Omental fat pad (tissue), 3 donors: ENCODE measurements at regions not wholly inside any gene's neighbourhood (a gene's known extent, or its start where the extent isn't known, plus 50 kb on each side); places are given as distances from the start of the nearest gene placed in this dataset.
"Not testable (repeated sequence)": the region's sequence is repeated elsewhere in the genome, so short reads cannot be mapped to it uniquely, and the experiment has no call there.

ENCODE experiments used
- ATAC-seq: fragments of 150-250 bp; one replicate; pipeline ENCODE4 v1.9.1; 2016; ENCODE audit warnings: mild to moderate bottlenecking, moderate library complexity; ENCODE audit not compliant: low FRiP score
- DNase-seq: peaks from one replicate; pipeline ENCODE4 v3.0.0-alpha.2; 2019; ENCODE audit warnings: low spot score
- CTCF ChIP-seq, 3 donors: fragments of 450-650 bp; IDR thresholded peaks; one replicate each; pipeline ENCODE4 v1.5.1; 2016 to 2017; ENCODE audit warnings: antibody characterized with exemption in 3 of 3, mild to moderate bottlenecking in 3 of 3, moderate library complexity in 2 of 3

- no peak for TF ChIP-seq CTCF (IDR thresholded peaks at IDR 0.05)
- ATAC-seq (no peak), DNase-seq (no peak)
Observed at GRCh38 chr7:145411066-145411465, 575.2 kb upstream of the TPK1 start.

GRCh38 chr7:145398758-145399157, 562.9 kb upstream of the TPK1 start:
- no peak for TF ChIP-seq CTCF (IDR thresholded peaks at IDR 0.05)
- ATAC-seq: no peak
- DNase-seq: no peak

GRCh38 chr7:145394126-145394525, 558.3 kb upstream of the TPK1 start:
- TF ChIP-seq CTCF (IDR thresholded peaks at IDR 0.05): no peak
- no peak for ATAC-seq
- no peak for DNase-seq

- DNase-seq: no peak
- ATAC-seq: no peak
- TF ChIP-seq CTCF (IDR thresholded peaks at IDR 0.05): no peak
Observed at GRCh38 chr7:145382762-145383161, 546.9 kb upstream of the TPK1 start.

- TF ChIP-seq CTCF (IDR thresholded peaks at IDR 0.05): no peak
- DNase-seq (no peak), ATAC-seq (no peak)
Observed at GRCh38 chr7:145378197-145378596, 542.3 kb upstream of the TPK1 start.

GRCh38 chr7:145360511-145361100, 524.8 kb upstream of the TPK1 start:
- DNase-seq: no peak
- TF ChIP-seq CTCF (IDR thresholded peaks at IDR 0.05): no peak
- ATAC-seq: no peak

GRCh38 chr7:145350334-145350733, 514.5 kb upstream of the TPK1 start:
- no peak for ATAC-seq
- TF ChIP-seq CTCF (IDR thresholded peaks at IDR 0.05): no peak
- no peak for DNase-seq

GRCh38 chr7:145349452-145349851, 513.6 kb upstream of the TPK1 start:
- DNase-seq, ATAC-seq: not testable (repeated sequence)
